Colonic mucosa (tissue), 4 donors: ENCODE measurements at regions not wholly inside any gene's neighbourhood (a gene's known extent, or its start where the extent isn't known, plus 50 kb on each side); places are given as distances from the start of the nearest gene placed in this dataset.

Experiments used
- DNase-seq: peaks from one replicate; pipeline ENCODE4 v3.0.0-alpha.2; 2020
- H3K27ac ChIP-seq: fragments of 200-600 bp; one replicate; pipeline ENCODE4 v1.8.0; 2021
- H3K27me3 ChIP-seq: fragments of 200-600 bp; one replicate; pipeline ENCODE4 v1.8.0; 2021
- H3K36me3 ChIP-seq: fragments of 200-600 bp; one replicate; pipeline ENCODE4 v1.8.0; 2021
- H3K4me1 ChIP-seq: fragments of 200-600 bp; one replicate; pipeline ENCODE4 v1.8.0; 2021; ENCODE audit warnings: mild to moderate bottlenecking
- H3K4me3 ChIP-seq: fragments of 200-600 bp; one replicate; pipeline ENCODE4 v1.8.0; 2021
- H3K9ac ChIP-seq, 2 donors: one replicate each; pipeline ENCODE4 v1.7.0; 2013; ENCODE audit warnings: control low read depth in 2 of 2, low read depth in 2 of 2, low read length in 2 of 2
- H3K9me3 ChIP-seq: fragments of 200-600 bp; one replicate; pipeline ENCODE4 v1.8.0; 2021
- CTCF ChIP-seq: fragments of 200-600 bp; IDR thresholded peaks from one replicate; pipeline ENCODE4 v1.8.0; 2022; ENCODE audit warnings: antibody characterized with exemption, mild to moderate bottlenecking
- intact Hi-C: fragments of 100-400 bp; cut with DNase I; formaldehyde crosslinking; loops from one replicate; pipeline ENCODE4 v1.14.1; 2022
- donor health status: healthy.
- donor health status: DM: no; HTN: no; CAD: no.
- donor health status: DM: no; HTN: no; CAD: no.

GRCh38 chr17:53548252-53548651, 274.5 kb upstream of the KIF2B start:
- no peak for DNase-seq
- Histone ChIP-seq H3K27me3 (no peaks in the 10 kb centered on the region), H3K9ac (no peak overlapping the region), H3K9me3 (no peaks in the 10 kb centered on the region), H3K4me3 (no peak overlapping the region), H3K27ac (no peak overlapping the region), H3K4me1 (no peaks in the 10 kb centered on the region), H3K36me3 (no peaks in the 10 kb centered on the region)
- intact Hi-C loops = no loop called here
- no peak for TF ChIP-seq CTCF

GRCh38 chr17:53543472-53543871, 279.3 kb upstream of the KIF2B start:
- no peaks in the 10 kb centered on the region for H3K4me1 ChIP-seq
- H3K9ac ChIP-seq = no peak overlapping the region
- H3K4me3 ChIP-seq = no peak overlapping the region
- no peak for TF ChIP-seq CTCF
- H3K9me3 ChIP-seq = no peaks in the 10 kb centered on the region
- no peak overlapping the region for H3K27ac ChIP-seq
- no peak for DNase-seq
- intact Hi-C loops = no loop called here
- no peaks in the 10 kb centered on the region for H3K36me3 ChIP-seq
- H3K27me3 ChIP-seq = no peaks in the 10 kb centered on the region

- DNase-seq = no peak
- intact Hi-C loops = no loop called here
- no peak for TF ChIP-seq CTCF
- no peak overlapping the region for H3K9ac ChIP-seq
- H3K27ac ChIP-seq = no peak overlapping the region
- H3K36me3 ChIP-seq = no peaks in the 10 kb centered on the region
- no peaks in the 10 kb centered on the region for H3K9me3 ChIP-seq
- no peak overlapping the region for H3K4me3 ChIP-seq
- H3K27me3 ChIP-seq = no peaks in the 10 kb centered on the region
- H3K4me1 ChIP-seq = no peaks in the 10 kb centered on the region
These were observed 284.6 kb upstream of the KIF2B start for GRCh38 chr17:53538129-53538617.

GRCh38 chr17:53527473-53527872, 295.3 kb upstream of the KIF2B start:
- H3K36me3 ChIP-seq = no peaks in the 10 kb centered on the region
- no peak for TF ChIP-seq CTCF
- H3K27ac ChIP-seq = no peak overlapping the region
- no peak for DNase-seq
- H3K9ac ChIP-seq = no peak overlapping the region
- H3K4me3 ChIP-seq = no peak overlapping the region
- no peaks in the 10 kb centered on the region for H3K27me3 ChIP-seq
- no peaks in the 10 kb centered on the region for H3K4me1 ChIP-seq
- H3K9me3 ChIP-seq = no peaks in the 10 kb centered on the region
- intact Hi-C loops = no loop called here

GRCh38 chr17:53525590-53525989, 297.1 kb upstream of the KIF2B start:
- no peak for DNase-seq
- Histone ChIP-seq H3K4me1 (no peaks in the 10 kb centered on the region), H3K27ac (no peak overlapping the region), H3K27me3 (no peaks in the 10 kb centered on the region), H3K9me3 (no peaks in the 10 kb centered on the region), H3K36me3 (no peaks in the 10 kb centered on the region), H3K4me3 (no peak overlapping the region), H3K9ac (no peak overlapping the region)
- intact Hi-C loops = no loop called here
- no peak for TF ChIP-seq CTCF

GRCh38 chr17:53516636-53517035, 306.1 kb upstream of the KIF2B start:
- intact Hi-C loops = no loop called here
- no peaks in the 10 kb centered on the region for H3K9me3 ChIP-seq
- no peak overlapping the region for H3K27ac ChIP-seq
- H3K36me3 ChIP-seq = no peaks in the 10 kb centered on the region
- no peak overlapping the region for H3K9ac ChIP-seq
- DNase-seq = no peak
- no peaks in the 10 kb centered on the region for H3K4me1 ChIP-seq
- TF ChIP-seq CTCF = no peak
- no peak overlapping the region for H3K4me3 ChIP-seq
- no peaks in the 10 kb centered on the region for H3K27me3 ChIP-seq
